DMS153 treated with DMSO at 0.1 percent for 48 hours (cell line): ENCODE measurements at regions not wholly inside any gene's neighbourhood (a gene's known extent, or its start where the extent isn't known, plus 50 kb on each side); places are given as distances from the start of the nearest gene placed in this dataset.

Experiments
- DNase-seq: peaks from one replicate; lab custom pipeline; 2025; ENCODE audit not compliant: unreplicated experiment; lab: John Stamatoyannopoulos, UW

DNA sequence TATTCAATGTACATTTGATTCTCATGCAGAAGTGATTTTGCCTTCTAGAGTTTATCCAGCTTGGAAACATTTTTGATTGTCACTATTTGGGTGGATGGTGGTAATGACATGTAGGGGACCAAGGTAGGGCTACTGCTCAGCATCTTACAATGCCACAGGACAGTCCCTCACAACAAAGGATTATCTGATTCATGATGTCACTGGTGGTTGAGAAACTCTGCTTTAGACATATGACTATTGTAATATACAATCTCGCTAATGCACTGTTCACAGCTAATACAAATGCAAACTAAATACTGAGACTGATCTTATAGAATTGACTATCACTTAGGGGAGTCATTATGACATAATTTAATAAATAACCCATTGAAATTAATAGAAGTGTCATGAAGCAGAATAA is 60.4 kb upstream of the BTG1 start:
- DNase-seq, result no peak

DNA sequence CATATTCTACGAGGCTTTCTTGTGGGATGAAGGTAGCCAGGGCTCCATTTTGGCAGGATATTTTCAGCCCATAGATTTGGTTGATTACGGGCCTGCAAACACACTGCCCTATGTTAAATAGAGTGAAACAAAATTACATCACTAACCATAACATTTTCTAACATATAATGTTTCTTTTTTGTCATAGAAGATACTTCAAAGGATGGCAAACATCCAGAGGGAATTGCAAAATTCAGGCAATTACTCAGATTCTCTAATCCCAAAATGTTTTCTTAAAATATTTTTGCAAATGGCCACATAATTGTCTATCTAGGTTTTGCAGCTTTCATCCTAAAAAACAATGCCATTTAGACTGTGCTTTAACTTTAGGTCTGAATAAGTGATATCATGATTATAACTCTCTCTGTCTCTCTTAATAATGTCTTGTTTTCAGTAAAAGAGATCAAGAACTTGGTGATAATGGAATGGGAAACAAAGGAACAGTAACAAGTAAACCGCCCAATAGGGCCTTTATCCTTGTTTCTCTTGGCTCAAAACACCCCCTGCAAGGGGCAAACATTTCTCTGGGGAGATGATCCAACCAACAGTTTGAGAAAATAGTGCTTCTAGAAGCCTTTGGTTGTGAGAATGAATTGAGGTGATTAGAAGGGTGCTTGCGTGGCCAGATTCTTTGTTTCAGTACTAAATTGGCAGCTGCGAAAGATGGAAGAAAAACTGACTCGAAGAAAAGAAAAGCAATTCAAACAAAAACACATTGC is 54.4 kb upstream of the BTG1 start:
- DNase-seq, result no peak

DNA sequence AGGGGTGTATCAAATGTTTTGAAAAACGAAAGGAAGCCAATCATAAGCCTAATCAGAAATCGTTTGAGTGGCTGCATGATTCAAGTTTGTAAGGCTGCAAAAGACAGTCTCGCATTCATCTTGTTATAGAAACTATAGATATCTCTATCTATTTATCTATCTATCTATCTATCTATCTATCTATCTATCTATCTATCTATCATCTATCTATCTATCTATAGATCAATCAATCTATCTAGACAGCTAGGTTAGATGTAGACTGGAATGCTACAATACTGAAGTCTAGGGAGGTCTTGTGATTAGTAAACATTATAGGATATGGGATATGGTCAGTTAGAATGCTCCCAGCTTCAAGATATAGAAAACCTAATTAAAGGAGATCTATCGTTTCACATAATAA is 52.2 kb upstream of the BTG1 start:
- DNase-seq, result no peak

GRCh38 chr12:92196368-92196767 is 50.7 kb upstream of the BTG1 start:
- no peak for DNase-seq
